Esophagus squamous epithelium (tissue), 5 donors: ENCODE measurements at regions not wholly inside any gene's neighbourhood (a gene's known extent, or its start where the extent isn't known, plus 50 kb on each side); places are given as distances from the start of the nearest gene placed in this dataset.

Source experiments
- DNase-seq: peaks from one replicate; lab custom pipeline; 2025; lab: John Stamatoyannopoulos, UW
- H3K27ac ChIP-seq, 4 donors: fragments of 200-600 bp; sonication (generic); one replicate each; pipeline ENCODE4 v1.5.1; 2016 to 2019; ENCODE audit warnings: mild to moderate bottlenecking in 1 of 4
- H3K27me3 ChIP-seq, 4 donors: fragments of 200-600 bp; sonication (generic); 1 replicate in 3 of 4; 2 replicates in 1 of 4; pipeline versions ENCODE4 v1.5.1 to v1.6.0; 2017 to 2021; ENCODE audit warnings: antibody characterized with exemption in 1 of 4
- H3K36me3 ChIP-seq, 3 donors: fragments of 200-600 bp; sonication (generic); one replicate each; pipeline ENCODE4 v1.5.1; 2016 to 2019
- H3K4me1 ChIP-seq, 3 donors: fragments of 200-600 bp; sonication (generic); one replicate each; pipeline ENCODE4 v1.5.1; 2017 to 2019
- H3K4me3 ChIP-seq, 4 donors: fragments of 200-600 bp; sonication (generic); 1 replicate in 3 of 4; 2 replicates in 1 of 4; pipeline ENCODE4 v1.5.1; 2016 to 2019; ENCODE audit warnings: mild to moderate bottlenecking in 2 of 4, moderate library complexity in 1 of 4
- H3K9me3 ChIP-seq, 3 donors: fragments of 200-600 bp; sonication (generic); one replicate each; pipeline ENCODE4 v1.5.1; 2016 to 2019
- POLR2A ChIP-seq, 4 donors: fragments of 450-650 bp; IDR thresholded peaks; one replicate each; pipeline ENCODE4 v1.6.1; 2017; ENCODE audit warnings: antibody characterized with exemption in 4 of 4, mild to moderate bottlenecking in 4 of 4, moderate library complexity in 3 of 4
- WGBS, 2 donors: methylation state at CpG; one replicate each; pipeline ENCODE4 v1.1.5; 2018; 5-methylcytosine and 5-hydroxymethylcytosine counted together
- intact Hi-C: fragments of 100-400 bp; cut with DNase I; formaldehyde crosslinking; loops from one replicate; pipeline ENCODE4 v1.15.0; 2022
- TF ChIP-seq, protein P1 (sequence below), 6 experiments: fragments of 450-650 bp in 4 of 6; fragments of 200-600 bp in 2 of 6; sonication (generic) in 2 of 6; IDR thresholded peaks; one replicate each; pipeline ENCODE4 v1.5.1; 2016 to 2019; ENCODE audit warnings: antibody characterized with exemption in 6 of 6, mild to moderate bottlenecking in 4 of 6, moderate library complexity in 4 of 6
- donor health status: DM: yes; HTN: yes; CAD: no.

GRCh38 chr2:52431352-52431760, 1336.2 kb upstream of the CHAC2 start:
- no peak for DNase-seq
- TF ChIP-seq, protein P1, sequence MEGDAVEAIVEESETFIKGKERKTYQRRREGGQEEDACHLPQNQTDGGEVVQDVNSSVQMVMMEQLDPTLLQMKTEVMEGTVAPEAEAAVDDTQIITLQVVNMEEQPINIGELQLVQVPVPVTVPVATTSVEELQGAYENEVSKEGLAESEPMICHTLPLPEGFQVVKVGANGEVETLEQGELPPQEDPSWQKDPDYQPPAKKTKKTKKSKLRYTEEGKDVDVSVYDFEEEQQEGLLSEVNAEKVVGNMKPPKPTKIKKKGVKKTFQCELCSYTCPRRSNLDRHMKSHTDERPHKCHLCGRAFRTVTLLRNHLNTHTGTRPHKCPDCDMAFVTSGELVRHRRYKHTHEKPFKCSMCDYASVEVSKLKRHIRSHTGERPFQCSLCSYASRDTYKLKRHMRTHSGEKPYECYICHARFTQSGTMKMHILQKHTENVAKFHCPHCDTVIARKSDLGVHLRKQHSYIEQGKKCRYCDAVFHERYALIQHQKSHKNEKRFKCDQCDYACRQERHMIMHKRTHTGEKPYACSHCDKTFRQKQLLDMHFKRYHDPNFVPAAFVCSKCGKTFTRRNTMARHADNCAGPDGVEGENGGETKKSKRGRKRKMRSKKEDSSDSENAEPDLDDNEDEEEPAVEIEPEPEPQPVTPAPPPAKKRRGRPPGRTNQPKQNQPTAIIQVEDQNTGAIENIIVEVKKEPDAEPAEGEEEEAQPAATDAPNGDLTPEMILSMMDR (IDR thresholded peaks at IDR 0.05), result no peak
- TF ChIP-seq POLR2A (IDR thresholded peaks at IDR 0.05), result no peak
- H3K4me3 ChIP-seq, result no peak overlapping the region
- H3K4me1 ChIP-seq, result no peaks in the 10 kb centered on the region
- peaks cover 0 to 14% (median 0%) of the 10 kb centered on the region in 3 donors for H3K9me3 ChIP-seq
- no peak overlapping the region for H3K27ac ChIP-seq
- intact Hi-C loops, result no loop called here
- H3K36me3 ChIP-seq, result no peaks in the 10 kb centered on the region
- 79 to 84% methylated on average over 4 to 5 of the region's 12 CpGs for WGBS, 2 donors
- no peaks in the 10 kb centered on the region for H3K27me3 ChIP-seq

DNA sequence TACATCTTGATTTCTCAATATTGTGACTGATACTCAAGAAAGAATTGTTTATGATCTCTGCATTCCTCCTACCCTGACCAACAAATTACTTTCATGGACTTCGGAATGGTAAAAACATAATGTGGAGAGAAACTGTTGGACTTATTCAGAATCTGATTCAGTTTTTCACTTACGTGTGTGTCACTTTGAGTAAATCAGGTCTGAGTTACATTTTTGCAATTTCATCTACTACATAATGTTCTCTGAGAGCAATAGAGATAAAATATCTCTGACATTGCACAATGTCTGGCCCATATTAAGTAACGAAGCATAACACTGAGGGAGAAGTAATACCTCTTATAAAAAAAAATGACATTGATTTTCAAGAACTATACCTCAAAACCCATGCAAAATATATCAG, 1337.9 kb upstream of the CHAC2 start:
- no peaks in the 10 kb centered on the region for H3K36me3 ChIP-seq
- H3K4me3 ChIP-seq, result no peak overlapping the region
- intact Hi-C loops, result no loop called here
- H3K27me3 ChIP-seq, result no peaks in the 10 kb centered on the region
- no peaks in the 10 kb centered on the region for H3K4me1 ChIP-seq
- no peak overlapping the region for H3K27ac ChIP-seq
- no peak for TF ChIP-seq POLR2A (IDR thresholded peaks at IDR 0.05)
- TF ChIP-seq, protein P1 (IDR thresholded peaks at IDR 0.05), result no peak
- DNase-seq, result no peak
- WGBS, 2 donors, result 61 to 72% methylated on average over 3 of the region's 3 CpGs
- peaks cover 0 to 8% (median 0%) of the 10 kb centered on the region in 3 donors for H3K9me3 ChIP-seq

- DNase-seq, result no peak
- Histone ChIP-seq H3K27me3 (no peaks in the 10 kb centered on the region), H3K4me1 (no peaks in the 10 kb centered on the region), H3K27ac (no peak overlapping the region), H3K36me3 (no peaks in the 10 kb centered on the region), H3K9me3 (peaks cover 0 to 4% (median 0%) of the 10 kb centered on the region in 3 donors), H3K4me3 (no peak overlapping the region)
- WGBS, 2 donors, result 39 to 40% methylated on average over 2 of the region's 2 CpGs
- no peak for TF ChIP-seq POLR2A (IDR thresholded peaks at IDR 0.05)
- TF ChIP-seq, protein P1 (IDR thresholded peaks at IDR 0.05), result no peak
- intact Hi-C loops, result no loop called here
These were observed 1338.4 kb upstream of the CHAC2 start for GRCh38 chr2:52429171-52429570.

DNA sequence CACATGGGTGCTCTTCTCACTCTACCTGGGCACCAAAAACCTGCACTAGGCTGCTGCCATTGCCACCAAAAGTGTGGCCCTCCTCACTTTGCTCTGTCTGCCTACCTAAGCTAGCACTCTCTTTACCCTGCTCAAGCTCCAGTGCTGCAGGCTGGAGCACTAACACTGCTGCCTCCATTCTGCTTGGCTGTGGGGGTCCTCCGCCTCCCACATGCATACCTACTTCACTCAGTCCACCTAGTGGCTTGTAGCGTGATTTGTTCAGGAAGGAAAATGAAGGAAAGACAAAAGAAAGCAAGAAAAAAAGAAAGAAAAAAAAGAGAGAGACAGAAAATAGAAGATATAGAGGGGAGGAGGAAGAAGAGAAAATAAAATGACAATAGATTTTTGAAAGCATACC, 1339.4 kb upstream of the CHAC2 start:
- no peak for TF ChIP-seq POLR2A (IDR thresholded peaks at IDR 0.05)
- TF ChIP-seq, protein P1 (IDR thresholded peaks at IDR 0.05), result no peak
- DNase-seq, result no peak
- no peaks in the 10 kb centered on the region for H3K27me3 ChIP-seq
- H3K4me1 ChIP-seq, result no peaks in the 10 kb centered on the region
- no peaks in the 10 kb centered on the region for H3K9me3 ChIP-seq
- H3K4me3 ChIP-seq, result no peak overlapping the region
- H3K27ac ChIP-seq, result no peak overlapping the region
- WGBS, 2 donors, result 55 to 75% methylated on average over 1 to 2 of the region's 2 CpGs
- no peaks in the 10 kb centered on the region for H3K36me3 ChIP-seq
- intact Hi-C loops, result no loop called here

DNA sequence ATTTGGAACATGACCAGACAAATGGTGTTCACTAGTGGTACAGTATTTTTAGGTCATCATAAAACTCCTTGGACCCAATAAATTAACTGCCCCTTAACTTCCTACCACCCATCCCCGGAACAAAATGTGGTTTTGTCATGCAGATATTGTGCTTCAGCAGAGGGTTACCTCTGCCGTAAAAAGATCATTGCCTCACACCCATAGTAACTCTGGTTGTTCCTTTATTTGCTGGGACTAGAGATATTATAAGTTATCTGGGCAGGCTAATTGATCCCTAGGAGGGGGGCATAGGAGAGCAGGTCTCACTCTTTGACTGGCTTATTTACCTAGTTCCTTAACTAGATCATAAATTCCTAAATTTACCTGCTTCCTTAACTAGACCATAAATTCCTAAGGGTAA, 1343.9 kb upstream of the CHAC2 start:
- intact Hi-C loops, result no loop called here
- no peak overlapping the region for H3K4me3 ChIP-seq
- no peak for DNase-seq

More for the DNA sequence above, 1343.9 kb upstream of the CHAC2 start:
- no peaks in the 10 kb centered on the region for H3K4me1 ChIP-seq
- no peaks in the 10 kb centered on the region for H3K36me3 ChIP-seq
- H3K9me3 ChIP-seq, result no peaks in the 10 kb centered on the region
- no peak for TF ChIP-seq POLR2A (IDR thresholded peaks at IDR 0.05)
- TF ChIP-seq, protein P1 (IDR thresholded peaks at IDR 0.05), result no peak
- whole genome bisulfite sequencing, 2 donors, result 44 to 80% methylated on average over 2 of the region's 2 CpGs
- no peak overlapping the region for H3K27ac ChIP-seq
- no peaks in the 10 kb centered on the region for H3K27me3 ChIP-seq
